Vagina (tissue), 2 donors: ENCODE measurements at regions not wholly inside any gene's neighbourhood (a gene's known extent, or its start where the extent isn't known, plus 50 kb on each side); places are given as distances from the start of the nearest gene placed in this dataset.

Experiments used
- DNase-seq, 2 donors: peaks; one replicate each; pipeline ENCODE4 v3.0.0-alpha.2; 2017; ENCODE audit errors: extremely low spot score in 2 of 2
- H3K27ac ChIP-seq: fragments of 200-600 bp; sonication (generic); one replicate; pipeline ENCODE4 v1.5.1; 2019
- H3K27me3 ChIP-seq: fragments of 200-600 bp; sonication (generic); one replicate; pipeline ENCODE4 v1.5.1; 2019
- H3K36me3 ChIP-seq, 2 donors: fragments of 200-600 bp; sonication (generic); one replicate each; pipeline ENCODE4 v1.5.1; 2017 to 2019
- H3K4me1 ChIP-seq: fragments of 200-600 bp; sonication (generic); one replicate; pipeline ENCODE4 v1.5.1; 2019
- H3K4me3 ChIP-seq, 2 donors: fragments of 200-600 bp; sonication (generic); 1 replicate in 1 of 2; 2 replicates in 1 of 2; pipeline ENCODE4 v1.5.1; 2016 to 2019
- H3K9me3 ChIP-seq: fragments of 200-600 bp; sonication (generic); one replicate; pipeline ENCODE4 v1.5.1; 2019
- POLR2A ChIP-seq, 2 donors: fragments of 450-650 bp; IDR thresholded peaks; one replicate each; pipeline ENCODE4 v1.6.1; 2017; ENCODE audit warnings: antibody characterized with exemption in 2 of 2, mild to moderate bottlenecking in 2 of 2, moderate library complexity in 2 of 2
- POLR2AphosphoS5 ChIP-seq, 2 donors: sonication (generic); formaldehyde crosslinking; IDR thresholded peaks; one replicate each; pipeline ENCODE4 v1.9.0; 2017; ENCODE audit warnings: antibody characterized with exemption in 2 of 2, mild to moderate bottlenecking in 2 of 2, low read depth in 1 of 2; ENCODE audit not compliant: insufficient read depth in 1 of 2
- intact Hi-C: fragments of 100-400 bp; cut with DNase I; formaldehyde crosslinking; loops from one replicate; pipeline ENCODE4 v1.15.1; 2023
- TF ChIP-seq, protein P1 (sequence below), 3 experiments: fragments of 450-650 bp in 2 of 3; fragments of 200-600 bp in 1 of 3; sonication (generic) in 1 of 3; IDR thresholded peaks; one replicate each; pipeline ENCODE4 v1.5.1; 2017 to 2019; ENCODE audit warnings: antibody characterized with exemption in 3 of 3, mild to moderate bottlenecking in 2 of 3, moderate library complexity in 2 of 3

DNA sequence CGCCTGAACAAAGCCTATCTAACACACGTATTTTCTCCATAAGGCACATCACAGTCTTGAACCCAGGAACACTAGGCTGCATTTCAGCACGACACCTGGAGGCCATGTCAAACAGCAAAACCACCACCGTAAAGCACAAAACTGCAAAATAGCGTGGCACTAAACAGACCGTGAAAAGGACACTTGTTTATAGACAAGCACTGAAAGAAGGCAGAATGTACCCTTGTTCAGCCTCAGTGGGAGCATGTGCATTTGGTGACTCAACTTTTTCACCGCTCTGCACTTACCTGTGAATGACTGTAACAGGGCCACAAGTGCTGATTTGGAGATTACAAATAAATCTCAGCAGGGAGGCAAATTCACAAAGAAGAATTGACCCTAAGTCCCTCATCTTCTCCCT, 80.8 kb downstream of the ISG20 start:
- H3K4me3 ChIP-seq = no peak overlapping the region
- intact Hi-C loops = no loop called here
- no peaks in the 10 kb centered on the region for H3K4me1 ChIP-seq
- H3K9me3 ChIP-seq = no peaks in the 10 kb centered on the region
- no peaks in the 10 kb centered on the region for H3K36me3 ChIP-seq
- H3K27me3 ChIP-seq = no peaks in the 10 kb centered on the region
- no peak for DNase-seq
- no peak overlapping the region for H3K27ac ChIP-seq
- no peak for TF ChIP-seq POLR2A (IDR thresholded peaks at IDR 0.05)
- no peak for TF ChIP-seq POLR2AphosphoS5 (IDR thresholded peaks at IDR 0.05; ENCODE audit: insufficient read depth in 1 of 2, low read depth in 1 of 2)
- TF ChIP-seq, protein P1, sequence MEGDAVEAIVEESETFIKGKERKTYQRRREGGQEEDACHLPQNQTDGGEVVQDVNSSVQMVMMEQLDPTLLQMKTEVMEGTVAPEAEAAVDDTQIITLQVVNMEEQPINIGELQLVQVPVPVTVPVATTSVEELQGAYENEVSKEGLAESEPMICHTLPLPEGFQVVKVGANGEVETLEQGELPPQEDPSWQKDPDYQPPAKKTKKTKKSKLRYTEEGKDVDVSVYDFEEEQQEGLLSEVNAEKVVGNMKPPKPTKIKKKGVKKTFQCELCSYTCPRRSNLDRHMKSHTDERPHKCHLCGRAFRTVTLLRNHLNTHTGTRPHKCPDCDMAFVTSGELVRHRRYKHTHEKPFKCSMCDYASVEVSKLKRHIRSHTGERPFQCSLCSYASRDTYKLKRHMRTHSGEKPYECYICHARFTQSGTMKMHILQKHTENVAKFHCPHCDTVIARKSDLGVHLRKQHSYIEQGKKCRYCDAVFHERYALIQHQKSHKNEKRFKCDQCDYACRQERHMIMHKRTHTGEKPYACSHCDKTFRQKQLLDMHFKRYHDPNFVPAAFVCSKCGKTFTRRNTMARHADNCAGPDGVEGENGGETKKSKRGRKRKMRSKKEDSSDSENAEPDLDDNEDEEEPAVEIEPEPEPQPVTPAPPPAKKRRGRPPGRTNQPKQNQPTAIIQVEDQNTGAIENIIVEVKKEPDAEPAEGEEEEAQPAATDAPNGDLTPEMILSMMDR (IDR thresholded peaks at IDR 0.05) = no peak

DNA sequence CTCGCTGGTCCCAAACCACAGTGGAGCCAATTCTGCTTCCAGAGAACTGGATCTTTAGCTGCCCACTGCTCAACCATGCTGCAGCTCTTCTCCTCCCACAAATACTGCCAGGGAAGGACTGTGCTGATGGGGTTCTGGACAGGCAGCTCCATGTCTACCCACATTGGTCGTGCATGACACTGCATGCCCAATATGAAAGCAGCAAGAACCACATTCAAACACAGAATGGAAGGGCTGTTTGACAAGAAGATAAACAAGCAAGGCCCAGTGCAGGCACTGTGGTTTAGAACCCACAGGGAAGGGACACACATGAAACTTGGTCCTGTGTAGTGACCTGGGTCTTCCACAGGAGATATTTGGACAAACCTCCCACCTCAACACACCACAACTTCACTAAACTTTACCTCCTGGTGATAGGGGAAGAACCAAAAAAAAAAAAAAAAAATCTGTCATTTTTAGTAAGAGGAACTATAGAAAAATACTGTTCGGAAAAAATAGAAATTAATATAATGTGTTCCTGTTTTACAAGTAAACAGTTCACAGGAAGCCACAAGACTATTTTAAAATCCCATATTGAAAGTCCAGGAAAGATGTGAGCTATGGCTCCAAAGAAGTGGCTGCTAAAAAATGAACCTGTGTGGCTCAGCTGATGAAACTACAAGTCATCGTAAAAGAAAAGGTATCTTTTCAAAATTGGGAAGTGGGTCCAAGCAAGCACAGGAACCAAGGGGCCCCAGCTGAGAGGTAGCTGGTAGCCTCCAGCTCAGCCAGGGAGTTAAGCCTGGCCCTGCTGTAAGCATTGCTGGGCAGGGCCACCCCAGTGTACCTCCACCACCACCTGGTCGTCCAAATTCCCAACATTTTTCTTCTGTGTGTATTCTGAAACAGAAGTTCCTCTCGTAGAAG, 77.7 kb upstream of the ACAN start:
- no peak overlapping the region for H3K27ac ChIP-seq

DNA sequence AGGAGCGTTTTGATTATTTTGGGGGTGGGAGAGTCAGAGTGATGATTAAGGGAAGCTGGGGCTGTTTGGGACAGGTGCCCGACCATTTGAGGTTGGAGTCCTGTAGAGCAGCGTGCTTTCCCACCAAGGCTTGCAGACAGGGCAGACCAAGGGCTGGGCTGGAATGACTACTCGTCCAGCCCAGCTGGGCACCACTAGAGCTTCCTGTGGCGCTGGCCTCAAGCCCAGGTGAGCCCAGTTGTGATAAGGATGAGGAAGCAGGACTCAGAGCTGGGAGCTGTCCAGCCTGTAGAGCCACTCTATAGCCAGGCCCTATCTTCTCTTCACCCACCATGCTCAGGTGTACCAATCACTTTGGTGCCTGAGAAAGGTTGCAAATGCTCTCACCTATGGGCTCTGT, 75.8 kb upstream of the ACAN start:
- intact Hi-C loops = no loop called here

More for the DNA sequence above, 77.7 kb upstream of the ACAN start:
- no peak for TF ChIP-seq POLR2A (IDR thresholded peaks at IDR 0.05)
- TF ChIP-seq POLR2AphosphoS5 (IDR thresholded peaks at IDR 0.05; ENCODE audit: insufficient read depth in 1 of 2, low read depth in 1 of 2) = no peak
- TF ChIP-seq, protein P1 (IDR thresholded peaks at IDR 0.05) = no peak
- peak; percentile 37 to 64 for DNase-seq
- H3K27me3 ChIP-seq = no peaks in the 10 kb centered on the region
- H3K36me3 ChIP-seq = no peaks in the 10 kb centered on the region
- H3K4me3 ChIP-seq = no peak overlapping the region
- H3K9me3 ChIP-seq = no peaks in the 10 kb centered on the region
- intact Hi-C loops = no loop called here
- no peaks in the 10 kb centered on the region for H3K4me1 ChIP-seq

DNA sequence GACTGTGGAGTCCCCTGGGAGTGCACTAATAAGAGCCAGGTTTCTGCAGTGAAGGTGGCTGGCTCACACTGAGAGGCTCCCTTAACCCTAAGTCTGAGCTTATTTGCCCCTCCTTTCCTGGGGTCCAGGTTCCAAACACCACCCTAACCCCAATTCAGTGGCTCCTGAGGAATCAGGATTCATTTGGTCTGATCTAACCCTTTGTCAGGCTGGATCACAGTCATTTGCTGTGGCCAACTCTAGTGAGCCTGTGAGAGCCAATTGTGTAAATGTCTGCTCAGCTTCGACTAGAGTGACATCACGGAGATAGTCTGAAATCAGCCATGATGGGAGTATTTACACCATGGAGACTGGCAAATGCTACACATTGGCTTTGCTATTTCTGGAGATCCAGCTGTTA, 73.7 kb upstream of the ACAN start:
- H3K9me3 ChIP-seq = no peaks in the 10 kb centered on the region
- intact Hi-C loops = no loop called here
- no peaks in the 10 kb centered on the region for H3K4me1 ChIP-seq
- TF ChIP-seq, protein P1 (IDR thresholded peaks at IDR 0.05) = no peak
- TF ChIP-seq POLR2AphosphoS5 (IDR thresholded peaks at IDR 0.05; ENCODE audit: insufficient read depth in 1 of 2, low read depth in 1 of 2) = no peak
- TF ChIP-seq POLR2A (IDR thresholded peaks at IDR 0.05) = no peak
- no peaks in the 10 kb centered on the region for H3K27me3 ChIP-seq
- no peaks in the 10 kb centered on the region for H3K36me3 ChIP-seq
- H3K4me3 ChIP-seq = no peak overlapping the region
- no peak overlapping the region for H3K27ac ChIP-seq
- peak in 1 of 2 donors; percentile 56 for DNase-seq

More for the DNA sequence above, 75.8 kb upstream of the ACAN start:
- Histone ChIP-seq H3K9me3 (no peaks in the 10 kb centered on the region), H3K4me1 (no peaks in the 10 kb centered on the region), H3K27me3 (no peaks in the 10 kb centered on the region), H3K36me3 (no peaks in the 10 kb centered on the region), H3K27ac (no peak overlapping the region), H3K4me3 (no peak overlapping the region)
- DNase-seq = peak; percentile 42 to 72
- TF ChIP-seq POLR2A (IDR thresholded peaks at IDR 0.05) = no peak
- TF ChIP-seq, protein P1 (IDR thresholded peaks at IDR 0.05) = no peak
- TF ChIP-seq POLR2AphosphoS5 (IDR thresholded peaks at IDR 0.05; ENCODE audit: insufficient read depth in 1 of 2, low read depth in 1 of 2) = no peak

DNA sequence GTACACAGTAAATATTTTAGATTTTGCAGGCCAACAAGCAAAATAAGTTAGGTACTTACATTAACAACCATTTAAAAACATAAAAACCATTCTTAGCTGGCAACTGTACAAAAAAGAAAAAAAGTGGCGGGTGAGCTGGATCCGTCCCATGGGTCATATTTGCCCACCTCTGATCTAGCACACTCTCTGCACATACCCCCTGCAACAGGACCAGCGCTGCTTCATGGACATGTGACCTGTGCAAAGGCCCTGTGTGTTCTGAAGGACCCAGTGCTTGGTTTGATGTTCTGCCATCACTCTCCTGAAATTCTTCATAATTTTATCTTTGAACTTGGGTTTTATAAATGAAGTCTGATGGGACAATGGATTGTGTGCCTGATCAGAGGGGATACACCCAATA, 72.5 kb upstream of the ACAN start:
- no peaks in the 10 kb centered on the region for H3K36me3 ChIP-seq
- DNase-seq = peak in 1 of 2 donors; percentile 16
- no peak overlapping the region for H3K27ac ChIP-seq
- no peaks in the 10 kb centered on the region for H3K4me1 ChIP-seq
- no peak overlapping the region for H3K4me3 ChIP-seq
- no peaks in the 10 kb centered on the region for H3K27me3 ChIP-seq
- intact Hi-C loops = no loop called here
- no peaks in the 10 kb centered on the region for H3K9me3 ChIP-seq
- TF ChIP-seq POLR2A (IDR thresholded peaks at IDR 0.05) = no peak
- TF ChIP-seq POLR2AphosphoS5 (IDR thresholded peaks at IDR 0.05; ENCODE audit: insufficient read depth in 1 of 2, low read depth in 1 of 2) = no peak
- TF ChIP-seq, protein P1 (IDR thresholded peaks at IDR 0.05) = no peak
